ENCODE measurements at regions not wholly inside any gene's neighbourhood (a gene's known extent, or its start where the extent isn't known, plus 50 kb on each side); places are given as distances from the start of the nearest gene placed in this dataset.
A peak's percentile ranks its signal among the peaks of the same experiment; 100 is the strongest.
"Not testable (repeated sequence)": the region's sequence is repeated elsewhere in the genome, so short reads cannot be mapped to it uniquely, and the experiment has no call there.

DNA sequence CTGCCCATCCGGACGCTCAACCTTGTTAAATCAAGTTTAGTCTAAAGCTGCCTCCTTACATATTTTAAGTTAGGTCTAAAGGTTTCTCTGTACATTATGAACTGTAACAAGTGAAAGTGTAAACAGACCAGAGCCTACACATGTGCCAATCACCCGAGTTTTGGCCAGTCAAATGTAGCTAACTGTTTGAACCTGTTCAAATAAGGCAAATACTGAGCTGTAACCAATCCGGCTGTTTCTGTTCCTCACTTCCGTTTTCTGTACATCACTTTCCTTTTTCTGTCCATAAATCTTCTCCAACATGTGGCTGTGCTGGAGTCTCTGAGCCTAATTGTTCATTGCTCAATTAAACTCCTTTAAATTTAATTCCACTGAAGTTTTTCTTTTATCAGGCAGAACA is 113.3 kb upstream of the SHISA3 start:
- TF ChIP-seq, protein P1, sequence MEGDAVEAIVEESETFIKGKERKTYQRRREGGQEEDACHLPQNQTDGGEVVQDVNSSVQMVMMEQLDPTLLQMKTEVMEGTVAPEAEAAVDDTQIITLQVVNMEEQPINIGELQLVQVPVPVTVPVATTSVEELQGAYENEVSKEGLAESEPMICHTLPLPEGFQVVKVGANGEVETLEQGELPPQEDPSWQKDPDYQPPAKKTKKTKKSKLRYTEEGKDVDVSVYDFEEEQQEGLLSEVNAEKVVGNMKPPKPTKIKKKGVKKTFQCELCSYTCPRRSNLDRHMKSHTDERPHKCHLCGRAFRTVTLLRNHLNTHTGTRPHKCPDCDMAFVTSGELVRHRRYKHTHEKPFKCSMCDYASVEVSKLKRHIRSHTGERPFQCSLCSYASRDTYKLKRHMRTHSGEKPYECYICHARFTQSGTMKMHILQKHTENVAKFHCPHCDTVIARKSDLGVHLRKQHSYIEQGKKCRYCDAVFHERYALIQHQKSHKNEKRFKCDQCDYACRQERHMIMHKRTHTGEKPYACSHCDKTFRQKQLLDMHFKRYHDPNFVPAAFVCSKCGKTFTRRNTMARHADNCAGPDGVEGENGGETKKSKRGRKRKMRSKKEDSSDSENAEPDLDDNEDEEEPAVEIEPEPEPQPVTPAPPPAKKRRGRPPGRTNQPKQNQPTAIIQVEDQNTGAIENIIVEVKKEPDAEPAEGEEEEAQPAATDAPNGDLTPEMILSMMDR (IDR thresholded peaks at IDR 0.05; ENCODE audit: insufficient read depth, low read depth, low read length, missing control alignments): no peak
- H3K4me3 ChIP-seq (ENCODE audit: low read depth, low read length): no peak overlapping the region
- DNase-seq (ENCODE audit: low read depth): peak; percentile 24

DNA sequence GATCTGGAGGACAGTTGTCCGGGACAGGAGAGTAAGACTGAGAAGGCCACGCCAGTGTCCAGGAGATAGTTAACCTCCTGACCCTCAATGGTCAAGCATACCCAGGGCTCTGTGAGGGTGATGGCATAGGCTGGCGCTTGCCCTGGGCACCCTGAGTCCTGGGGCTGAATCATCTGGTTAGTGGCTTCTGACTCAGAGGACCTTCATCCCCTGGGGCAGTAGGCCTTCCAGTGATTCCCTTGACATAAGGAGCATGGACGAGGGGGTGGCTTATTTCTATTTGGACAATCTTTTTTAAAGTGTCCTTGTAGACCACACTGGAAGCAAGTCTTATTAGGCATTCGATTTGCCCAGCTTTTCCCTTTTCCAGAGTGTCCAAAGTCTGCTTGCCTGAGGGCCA is 108.4 kb upstream of the SHISA3 start:
- DNase-seq (ENCODE audit: low read depth); H3K4me3 ChIP-seq (ENCODE audit: low read depth, low read length): not testable (repeated sequence)

DNA sequence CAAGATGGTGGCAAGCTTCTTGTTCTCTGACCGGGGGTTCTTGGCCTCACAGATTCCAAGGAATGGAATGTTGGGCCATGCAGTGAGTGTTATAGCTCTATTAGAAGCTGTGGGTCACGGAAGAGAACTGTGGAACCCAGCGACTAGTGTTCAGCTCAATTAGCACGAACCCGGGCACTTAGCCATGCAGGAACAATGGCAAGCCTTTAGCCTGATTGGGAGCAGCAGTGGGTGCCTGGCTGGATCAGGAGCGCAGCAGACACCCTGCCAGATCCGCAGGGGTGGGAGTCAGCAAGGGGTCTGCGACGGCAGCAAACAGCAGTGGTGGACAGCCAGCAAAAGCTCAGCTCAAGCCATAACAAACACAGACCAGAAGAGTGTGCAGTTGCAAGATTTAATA is 105.1 kb upstream of the SHISA3 start:
- not testable (repeated sequence) for H3K4me3 ChIP-seq (ENCODE audit: low read depth, low read length); DNase-seq (ENCODE audit: low read depth)

DNA sequence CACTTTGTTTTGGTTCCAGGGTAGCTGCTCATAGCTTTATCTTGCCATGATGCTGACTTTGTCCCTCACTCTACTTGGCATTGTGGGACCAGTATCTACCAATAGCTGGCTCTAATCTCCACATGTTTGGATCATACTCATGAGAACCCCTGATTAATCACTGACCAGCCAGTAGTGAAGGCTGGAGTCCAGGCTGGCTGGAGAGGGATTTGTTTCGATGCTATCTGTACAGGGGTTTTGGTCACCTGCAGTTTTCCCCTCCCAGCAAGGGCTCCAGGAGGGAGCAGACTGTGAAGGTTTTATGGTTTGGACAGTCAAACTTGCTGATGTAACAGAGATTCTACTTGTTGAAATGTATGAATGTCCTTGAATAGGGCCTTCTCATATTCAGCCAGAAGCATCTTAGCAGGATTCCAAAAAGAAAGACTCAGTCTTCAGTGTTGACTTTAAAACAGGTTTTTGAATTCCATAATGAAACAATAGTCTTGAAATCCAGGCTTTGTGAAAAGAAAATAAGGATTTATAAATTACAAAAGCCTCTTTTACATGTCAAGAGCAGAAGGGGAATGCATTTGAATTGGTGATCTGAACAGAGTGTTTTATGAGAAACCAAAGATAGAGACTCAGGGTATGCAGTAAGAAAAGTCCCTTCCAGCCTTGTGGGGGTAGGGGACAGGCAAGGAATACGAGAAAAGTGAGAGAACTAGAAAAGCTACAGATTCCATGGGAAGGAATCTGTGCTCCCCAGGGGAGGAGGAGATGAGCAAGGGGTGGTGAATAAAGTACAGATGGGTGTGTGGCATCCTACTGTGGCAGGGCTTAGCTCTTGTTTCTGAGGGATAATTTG is 103.1 kb upstream of the SHISA3 start:
- no peak for DNase-seq (ENCODE audit: low read depth)
- H3K4me3 ChIP-seq (ENCODE audit: low read depth, low read length): no peak overlapping the region
- TF ChIP-seq, protein P1 (IDR thresholded peaks at IDR 0.05; ENCODE audit: insufficient read depth, low read depth, low read length, missing control alignments): no peak

DNA sequence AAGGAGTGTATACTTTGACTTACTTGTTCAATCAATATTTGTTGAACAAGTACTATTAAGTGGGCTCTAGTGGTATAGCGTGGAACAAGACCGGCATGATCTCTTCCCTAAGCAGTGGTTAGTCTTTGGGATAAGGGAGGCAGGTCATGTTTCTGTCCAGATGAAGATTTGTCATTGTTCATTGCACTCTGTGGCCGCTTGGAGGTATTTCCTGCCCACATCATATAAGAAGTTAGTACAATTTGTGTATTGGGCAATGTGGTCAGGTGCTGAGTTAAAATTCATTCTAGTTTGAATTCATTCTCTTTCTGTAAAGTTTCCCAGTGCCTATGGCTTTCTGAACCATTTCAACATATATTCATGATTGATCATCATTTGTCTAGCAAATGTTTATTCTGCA is 101.1 kb upstream of the SHISA3 start:
- no peak overlapping the region for H3K4me3 ChIP-seq (ENCODE audit: low read depth, low read length)
- TF ChIP-seq, protein P1 (IDR thresholded peaks at IDR 0.05; ENCODE audit: insufficient read depth, low read depth, low read length, missing control alignments): peak; percentile 12
- DNase-seq (ENCODE audit: low read depth): peak; percentile 26

DNA sequence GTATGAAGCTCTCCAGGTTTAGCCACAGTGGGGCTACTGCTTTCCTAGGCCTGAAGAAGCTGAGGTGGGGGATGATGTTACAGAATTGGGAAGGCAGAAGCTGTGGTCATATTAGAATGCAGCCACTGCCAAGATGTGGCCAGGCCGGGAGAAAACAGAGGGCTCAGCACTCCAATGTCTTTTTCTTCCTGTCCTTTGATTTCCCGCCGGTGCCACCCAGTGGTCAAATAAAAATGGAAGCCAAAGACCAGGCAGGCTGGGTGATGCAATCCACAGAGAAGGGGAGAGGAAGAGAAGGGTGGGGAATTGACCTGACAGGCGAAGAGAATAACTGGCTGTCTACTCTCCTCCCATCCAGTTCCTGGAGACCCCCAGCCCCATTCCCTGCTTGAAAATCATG is 94.9 kb upstream of the SHISA3 start:
- peak; percentile 46 for DNase-seq (ENCODE audit: low read depth)
- TF ChIP-seq, protein P1 (IDR thresholded peaks at IDR 0.05; ENCODE audit: insufficient read depth, low read depth, low read length, missing control alignments): no peak
- no peak overlapping the region for H3K4me3 ChIP-seq (ENCODE audit: low read depth, low read length)

DNA sequence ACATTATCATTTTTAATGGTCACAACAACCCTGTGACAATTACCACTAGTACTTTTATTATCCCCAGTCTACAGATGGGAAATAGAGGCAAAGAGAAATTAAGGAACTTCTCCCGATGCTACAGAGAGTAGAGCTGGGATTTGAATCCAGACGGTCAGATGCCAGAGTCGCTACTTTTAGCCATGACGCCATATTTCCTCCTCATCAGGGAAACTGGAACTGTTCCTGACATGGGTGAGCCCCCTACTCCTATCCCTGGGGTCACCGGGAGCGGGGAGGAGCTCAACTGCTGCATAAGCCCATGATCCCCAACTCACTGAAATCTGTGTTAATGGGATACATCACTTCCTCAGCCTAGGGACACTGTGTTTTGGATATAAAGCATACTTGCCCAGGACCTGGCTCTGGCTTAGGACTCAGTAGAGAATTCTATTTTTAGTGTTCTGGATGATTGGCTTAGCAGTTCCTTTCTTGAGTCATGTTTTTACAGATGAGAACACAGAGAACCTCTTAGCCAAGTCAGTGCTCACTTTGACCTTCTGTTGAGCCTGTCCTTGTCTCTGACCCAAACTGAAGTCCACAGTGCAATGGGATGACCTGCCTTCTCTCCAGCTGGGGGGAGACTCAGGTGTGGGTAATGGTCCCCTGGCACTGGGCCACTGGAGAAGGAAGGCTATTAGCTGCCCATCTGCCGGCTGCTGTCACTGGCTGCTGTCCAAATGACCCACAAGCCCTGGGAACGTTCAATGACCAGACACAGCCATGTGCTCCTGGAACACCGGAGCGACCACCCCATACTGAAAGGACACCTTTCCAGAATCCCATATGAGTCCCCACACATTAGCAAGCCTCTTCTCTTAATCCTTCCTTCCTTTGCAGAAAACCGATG is 90.8 kb upstream of the SHISA3 start:
- DNase-seq (ENCODE audit: low read depth): no peak
- H3K4me3 ChIP-seq (ENCODE audit: low read depth, low read length): no peak overlapping the region
- TF ChIP-seq, protein P1 (IDR thresholded peaks at IDR 0.05; ENCODE audit: insufficient read depth, low read depth, low read length, missing control alignments): no peak
